Skeletal muscle tissue (tissue), 3 donors: ENCODE measurements at regions not wholly inside any gene's neighbourhood (a gene's known extent, or its start where the extent isn't known, plus 50 kb on each side); places are given as distances from the start of the nearest gene placed in this dataset.
"Not testable (repeated sequence)": the region's sequence is repeated elsewhere in the genome, so short reads cannot be mapped to it uniquely, and the experiment has no call there.

Source experiments
- H3K27ac ChIP-seq: one replicate; pipeline ENCODE4 v1.7.0; 2013; ENCODE audit warnings: mild to moderate bottlenecking, low read depth, low read length, inconsistent platforms
- H3K27me3 ChIP-seq, 3 donors: one replicate each; pipeline ENCODE4 v1.7.0; 2013; ENCODE audit warnings: low read length in 3 of 3; ENCODE audit not compliant: control insufficient read depth in 3 of 3, insufficient read depth in 3 of 3
- H3K36me3 ChIP-seq, 3 donors: one replicate each; pipeline ENCODE4 v1.7.0; 2013; ENCODE audit warnings: low read length in 3 of 3; ENCODE audit not compliant: control insufficient read depth in 3 of 3, insufficient read depth in 3 of 3
- H3K4me1 ChIP-seq, 3 donors: one replicate each; pipeline ENCODE4 v1.7.0; 2013; ENCODE audit warnings: low read length in 3 of 3, mild to moderate bottlenecking in 3 of 3; ENCODE audit not compliant: control insufficient read depth in 3 of 3, insufficient read depth in 3 of 3
- H3K4me3 ChIP-seq, 3 donors: one replicate each; pipeline ENCODE4 v1.7.0; 2013; ENCODE audit warnings: low read length in 3 of 3
- H3K9ac ChIP-seq, 3 donors: one replicate each; pipeline ENCODE4 v1.7.0; 2013; ENCODE audit warnings: low read length in 3 of 3, mild to moderate bottlenecking in 3 of 3, moderate library complexity in 2 of 3, low read depth in 1 of 3
- H3K9me3 ChIP-seq, 3 donors: one replicate each; pipeline ENCODE4 v1.7.0; 2013; ENCODE audit warnings: low read length in 3 of 3; ENCODE audit not compliant: control insufficient read depth in 3 of 3
- donor health status: Osteomylitis.

DNA sequence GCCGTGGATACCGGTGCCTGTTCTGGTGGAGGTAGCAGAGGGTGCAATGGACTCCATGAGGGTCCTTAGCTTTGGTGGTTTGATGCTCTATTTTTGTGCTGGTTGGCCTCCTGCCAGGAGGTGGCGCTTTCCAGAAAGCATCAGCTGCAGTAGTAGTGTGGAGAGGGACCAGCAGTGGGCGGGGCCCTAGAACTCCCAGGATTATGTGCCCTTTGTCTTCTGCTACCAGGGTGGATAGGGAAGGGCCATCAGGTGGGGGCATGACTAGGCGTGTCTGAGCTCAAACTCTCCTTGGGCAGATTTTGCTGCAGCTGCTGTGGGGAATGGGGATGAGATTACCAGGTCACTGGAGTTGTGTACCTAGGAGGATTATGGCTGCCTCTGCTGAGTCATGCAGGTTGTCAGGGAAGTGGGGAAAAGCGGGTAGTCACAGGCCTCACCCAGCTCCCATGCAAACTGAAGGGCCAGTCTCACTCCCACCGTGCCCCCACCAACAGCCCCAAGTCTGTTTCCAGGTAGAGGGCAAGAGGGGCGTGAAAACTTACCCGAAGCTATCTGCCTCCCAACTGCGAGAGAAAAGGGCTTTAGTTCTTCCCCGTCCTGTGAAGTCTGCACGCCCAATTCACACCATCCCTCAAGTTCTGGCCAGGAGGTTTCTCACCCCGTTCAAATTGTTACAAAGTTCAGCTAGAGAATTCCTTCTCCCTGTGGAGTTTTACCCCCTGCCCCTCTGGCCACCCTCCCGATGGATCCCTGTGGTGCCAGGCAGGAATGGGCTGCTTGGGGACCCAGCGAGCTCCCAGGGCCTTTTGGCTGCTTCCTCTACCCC, 235.0 kb downstream of the DHX15 start:
- H3K9me3 ChIP-seq, H3K9ac ChIP-seq, H3K4me3 ChIP-seq, H3K4me1 ChIP-seq, H3K27ac ChIP-seq, H3K27me3 ChIP-seq, H3K36me3 ChIP-seq: not testable (repeated sequence)

DNA sequence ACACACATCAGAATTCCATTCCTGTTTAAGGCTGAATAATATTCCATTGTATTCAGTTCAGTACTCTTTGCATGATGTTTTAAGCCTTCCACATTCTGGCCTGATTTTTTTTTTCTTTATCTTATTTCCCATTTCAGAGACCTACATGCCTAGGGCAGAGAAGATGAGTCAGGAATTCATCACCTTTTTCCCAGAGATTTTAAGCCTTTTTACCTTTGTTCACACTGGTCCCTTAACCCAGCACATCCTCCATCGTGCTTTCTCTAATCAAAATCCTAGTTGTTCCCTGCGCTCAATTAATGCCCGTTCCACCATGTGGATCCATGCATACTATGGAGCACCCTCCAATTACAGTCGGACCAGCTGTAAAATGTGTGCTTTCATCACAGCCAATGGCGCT, 245.1 kb downstream of the DHX15 start:
- Histone ChIP-seq H3K9ac (no peak overlapping the region), H3K4me1 (no peaks in the 10 kb centered on the region), H3K27ac (no peak overlapping the region), H3K36me3 (no peaks in the 10 kb centered on the region), H3K9me3 (peaks cover 0 to 2% (median 0%) of the 10 kb centered on the region in 3 donors), H3K27me3 (no peaks in the 10 kb centered on the region), H3K4me3 (no peak overlapping the region)

DNA sequence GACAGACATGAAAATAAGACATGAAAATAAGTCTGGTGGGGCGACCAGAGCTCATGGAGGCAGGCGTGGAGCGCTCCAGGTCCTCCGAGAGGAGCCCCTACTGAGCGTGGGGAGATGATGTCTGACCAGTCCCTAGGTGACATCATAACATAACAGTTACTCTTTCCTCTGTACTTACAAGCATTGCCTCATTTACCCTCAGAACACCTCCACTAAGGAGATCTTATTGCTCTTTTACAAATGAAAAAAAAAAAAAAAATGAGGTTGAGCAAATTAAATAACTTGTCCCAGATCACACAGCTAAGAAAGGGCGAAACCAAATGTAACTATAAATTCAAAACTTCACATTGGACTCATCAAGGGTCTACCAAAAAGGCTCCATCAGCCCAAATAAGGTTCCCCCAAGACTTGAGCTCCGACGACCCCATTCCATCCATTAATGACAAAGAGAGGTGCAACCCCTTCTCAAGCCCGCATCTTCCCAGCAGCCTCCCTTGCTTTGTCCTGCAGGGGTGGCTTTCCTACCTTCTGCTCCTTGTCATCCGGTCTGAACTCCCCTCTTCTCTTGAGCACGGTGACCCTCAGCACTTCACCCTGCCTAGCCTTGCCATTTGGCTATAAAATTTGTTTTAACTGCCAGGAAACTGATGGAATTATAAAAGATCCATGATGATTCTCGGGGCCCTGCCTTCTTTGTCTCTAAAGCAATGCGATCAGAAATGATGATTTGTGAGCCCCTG, 246.7 kb downstream of the DHX15 start:
- Histone ChIP-seq H3K36me3 (no peaks in the 10 kb centered on the region), H3K9ac (no peak overlapping the region), H3K27ac (no peak overlapping the region), H3K27me3 (no peaks in the 10 kb centered on the region), H3K4me3 (no peak overlapping the region), H3K9me3 (no peaks in the 10 kb centered on the region), H3K4me1 (no peaks in the 10 kb centered on the region)

DNA sequence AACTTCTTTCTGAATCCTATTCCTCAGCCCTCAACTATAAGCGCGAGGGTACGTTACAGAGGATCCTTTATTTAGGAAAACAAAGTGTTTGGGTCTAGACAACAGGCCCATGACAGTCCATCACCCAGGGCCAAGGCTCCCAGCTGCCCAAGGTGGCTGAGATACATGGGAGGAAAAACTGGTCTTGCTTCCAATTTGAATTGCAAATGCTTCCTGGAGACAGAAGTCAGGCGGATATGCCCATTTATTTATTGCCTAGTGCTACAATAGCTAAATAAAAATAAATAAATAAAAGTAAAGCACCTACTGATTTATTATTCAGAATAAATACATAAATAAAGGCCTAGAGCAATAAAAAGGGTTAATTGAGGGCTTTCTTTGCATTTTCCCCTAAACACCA, 248.7 kb downstream of the DHX15 start:
- no peaks in the 10 kb centered on the region for H3K27me3 ChIP-seq
- H3K9ac ChIP-seq: no peak overlapping the region
- H3K36me3 ChIP-seq: no peaks in the 10 kb centered on the region
- no peaks in the 10 kb centered on the region for H3K9me3 ChIP-seq
- no peak overlapping the region for H3K27ac ChIP-seq
- H3K4me1 ChIP-seq: peaks cover 2 to 4% (median 2%) of the 10 kb centered on the region in 3 donors
- H3K4me3 ChIP-seq: no peak overlapping the region

DNA sequence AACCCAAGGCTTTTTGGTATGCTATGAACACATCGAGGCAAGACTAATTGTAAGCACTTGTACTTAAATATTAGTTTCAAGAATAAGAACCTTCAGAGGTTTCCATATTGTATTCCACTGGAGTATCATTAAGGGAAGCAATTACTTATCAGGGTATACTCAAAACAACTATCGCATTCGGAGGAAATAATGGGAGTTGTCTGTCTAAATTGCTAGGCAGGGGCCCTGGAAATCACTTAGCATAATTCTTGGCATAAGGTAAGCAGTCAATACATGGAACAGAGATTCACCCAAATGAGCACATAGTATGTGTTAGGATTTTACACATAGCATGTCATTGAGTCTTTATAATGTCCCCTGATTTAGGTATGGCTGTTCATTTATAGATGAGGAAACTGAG, 249.4 kb downstream of the DHX15 start:
- Histone ChIP-seq H3K4me3 (no peak overlapping the region), H3K4me1 (peaks cover 2 to 7% (median 4%) of the 10 kb centered on the region in 3 donors), H3K36me3 (no peaks in the 10 kb centered on the region), H3K9me3 (no peaks in the 10 kb centered on the region), H3K27me3 (no peaks in the 10 kb centered on the region), H3K9ac (no peak overlapping the region), H3K27ac (no peak overlapping the region)

DNA sequence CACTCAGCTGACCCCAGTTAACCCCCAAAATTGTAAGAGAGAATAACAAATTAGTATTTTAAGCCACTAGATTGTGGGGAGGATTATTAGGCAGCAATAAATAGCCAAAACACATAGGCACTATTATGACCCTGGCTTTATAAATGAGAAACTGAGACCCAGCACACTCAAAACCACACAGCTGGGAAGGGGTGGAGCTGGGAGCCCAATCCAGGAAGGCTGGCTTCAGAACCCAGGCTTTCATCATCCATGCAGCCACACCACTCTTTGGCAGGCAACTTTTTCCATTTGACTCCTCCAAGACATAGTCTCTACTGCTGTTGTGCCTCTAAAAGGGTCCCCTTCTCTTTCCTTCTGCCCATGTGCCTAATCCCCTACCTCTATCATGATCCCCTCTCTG, 253.8 kb downstream of the DHX15 start:
- no peak overlapping the region for H3K27ac ChIP-seq
- no peak overlapping the region for H3K9ac ChIP-seq
- peaks cover 2 to 7% (median 4%) of the 10 kb centered on the region in 3 donors for H3K4me1 ChIP-seq
- no peaks in the 10 kb centered on the region for H3K36me3 ChIP-seq
- H3K27me3 ChIP-seq: no peaks in the 10 kb centered on the region
- H3K4me3 ChIP-seq: no peak overlapping the region
- no peaks in the 10 kb centered on the region for H3K9me3 ChIP-seq

DNA sequence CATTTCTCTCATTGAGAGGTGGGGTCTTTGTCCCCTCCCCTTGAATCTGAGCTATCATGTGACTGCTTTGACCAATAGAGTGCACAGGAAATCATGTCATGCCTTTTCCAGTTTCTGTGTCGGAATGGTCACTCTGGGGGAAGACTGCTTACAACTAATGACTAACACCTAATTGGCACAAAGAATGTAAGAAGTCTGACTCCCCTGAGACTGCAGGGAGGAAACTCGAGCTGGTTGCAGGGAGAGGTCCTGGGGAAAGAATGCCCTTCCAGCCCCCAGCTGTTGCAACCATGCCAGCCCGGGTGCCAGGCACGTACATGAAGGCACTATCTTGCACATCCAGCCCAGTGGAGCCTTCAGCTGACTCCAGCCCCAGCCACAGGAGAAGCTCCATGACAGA, 254.2 kb downstream of the DHX15 start:
- Histone ChIP-seq H3K9ac (no peak overlapping the region), H3K9me3 (no peaks in the 10 kb centered on the region), H3K4me1 (peaks cover 2 to 7% (median 4%) of the 10 kb centered on the region in 3 donors), H3K36me3 (no peaks in the 10 kb centered on the region), H3K27me3 (no peaks in the 10 kb centered on the region), H3K4me3 (no peak overlapping the region), H3K27ac (no peak overlapping the region)

DNA sequence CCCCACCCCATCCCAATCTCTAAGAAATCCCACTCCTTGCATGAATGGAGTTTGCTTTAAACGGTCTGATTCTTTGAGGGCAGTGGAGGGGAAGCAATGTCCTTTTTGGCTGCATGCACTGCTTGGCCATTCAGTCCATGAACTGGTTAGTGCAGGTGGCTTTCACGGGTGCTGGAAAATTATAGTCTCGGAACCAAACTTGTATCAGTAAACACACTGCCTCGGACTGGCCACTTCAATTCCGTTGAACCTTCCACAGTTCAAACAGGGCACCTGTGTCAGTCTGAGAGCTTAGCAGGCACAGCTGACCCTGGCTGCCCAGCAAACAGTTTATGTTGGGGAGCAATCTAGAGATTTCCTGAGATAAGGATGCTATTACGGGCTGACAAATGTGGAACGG, 255.6 kb downstream of the DHX15 start:
- Histone ChIP-seq H3K36me3 (no peaks in the 10 kb centered on the region), H3K4me3 (no peak overlapping the region), H3K9ac (no peak overlapping the region), H3K4me1 (peaks cover 2 to 7% (median 4%) of the 10 kb centered on the region in 3 donors), H3K27me3 (no peaks in the 10 kb centered on the region), H3K27ac (no peak overlapping the region), H3K9me3 (no peaks in the 10 kb centered on the region)

DNA sequence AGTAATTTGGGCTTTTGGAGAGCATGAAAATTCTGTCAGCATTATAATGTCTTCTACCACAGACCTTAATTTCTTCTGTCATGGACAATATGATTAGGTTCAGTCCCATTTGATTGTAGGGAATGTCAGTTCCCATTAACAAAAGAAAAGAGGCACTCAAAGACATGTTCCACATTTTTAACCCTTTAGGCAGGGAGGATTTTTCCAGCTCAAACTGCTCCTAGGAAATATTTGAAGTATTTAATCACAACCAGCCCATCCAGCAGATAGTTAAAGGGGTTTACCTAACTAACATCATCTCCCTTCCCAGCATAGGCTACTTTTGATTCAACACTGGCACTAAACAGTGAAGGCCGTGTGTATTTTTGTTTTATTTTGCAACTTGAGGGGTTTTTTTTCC, 256.0 kb downstream of the DHX15 start:
- H3K4me1 ChIP-seq: peaks cover 2 to 7% (median 4%) of the 10 kb centered on the region in 3 donors
- no peaks in the 10 kb centered on the region for H3K9me3 ChIP-seq
- no peaks in the 10 kb centered on the region for H3K36me3 ChIP-seq
- no peak overlapping the region for H3K27ac ChIP-seq
- no peak overlapping the region for H3K4me3 ChIP-seq
- H3K27me3 ChIP-seq: no peaks in the 10 kb centered on the region
- no peak overlapping the region for H3K9ac ChIP-seq

DNA sequence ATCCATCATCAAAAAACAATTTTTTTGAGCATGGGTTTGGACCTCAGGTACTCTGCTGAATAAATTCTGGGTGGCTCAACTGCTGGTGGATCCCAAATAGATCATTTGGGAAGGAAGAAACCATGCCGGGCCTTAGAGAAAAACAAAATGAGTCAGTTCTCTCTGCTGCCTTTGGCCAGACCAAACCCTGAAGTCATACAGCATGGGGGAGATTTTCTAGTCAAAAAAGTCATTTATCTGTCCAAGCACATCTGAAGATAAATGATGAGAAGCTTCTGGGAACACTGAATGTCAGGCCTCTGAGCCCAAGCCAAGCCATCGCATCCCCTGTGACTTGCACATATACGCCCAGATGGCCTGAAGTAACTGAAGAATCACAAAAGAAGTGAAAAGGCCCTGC, 261.4 kb downstream of the DHX15 start:
- Histone ChIP-seq H3K9me3 (no peaks in the 10 kb centered on the region), H3K9ac (no peak overlapping the region), H3K4me1 (peaks cover 3 to 11% (median 5%) of the 10 kb centered on the region in 3 donors), H3K27ac (no peak overlapping the region), H3K4me3 (no peak overlapping the region), H3K36me3 (no peaks in the 10 kb centered on the region), H3K27me3 (no peaks in the 10 kb centered on the region)
